AG08396 (cell line): ENCODE measurements at regions not wholly inside any gene's neighbourhood (a gene's known extent, or its start where the extent isn't known, plus 50 kb on each side); places are given as distances from the start of the nearest gene placed in this dataset.

Experiments
- DNase-seq: peaks from one replicate; pipeline ENCODE4 v3.0.0; 2012; ENCODE audit warnings: low spot score, mixed read lengths

GRCh38 chr4:141921293-141921692 lies 284.9 kb downstream of the IL15 start:
- DNase-seq = no peak

- no peak for DNase-seq
Observed at GRCh38 chr4:141922236-141922635, 285.9 kb downstream of the IL15 start.

DNA sequence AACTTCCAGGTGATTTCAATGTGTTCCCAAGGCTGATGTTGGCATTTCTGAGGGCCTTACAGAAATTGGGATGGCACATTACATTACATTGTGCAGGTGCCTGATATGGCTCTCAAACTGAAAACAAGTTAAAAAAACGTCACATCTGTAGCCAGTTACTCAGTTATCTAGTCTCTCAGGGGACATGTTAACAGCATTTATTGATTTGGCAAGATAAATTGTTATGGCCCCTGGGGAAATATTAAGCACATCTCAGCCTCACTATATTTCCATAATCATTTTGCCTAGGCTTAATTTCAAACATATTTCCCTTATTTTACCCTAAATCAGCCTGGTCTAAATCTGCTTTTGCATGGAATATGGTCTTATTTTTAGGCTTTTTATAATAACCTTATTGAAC lies 290.0 kb downstream of the IL15 start:
- DNase-seq = no peak

- DNase-seq = no peak
Observed at GRCh38 chr4:141932490-141932889, 296.1 kb downstream of the IL15 start.

GRCh38 chr4:141933978-141934377 lies 297.6 kb downstream of the IL15 start:
- no peak for DNase-seq

- no peak for DNase-seq
Observed at GRCh38 chr4:141955696-141956095, 319.3 kb downstream of the IL15 start.

DNA sequence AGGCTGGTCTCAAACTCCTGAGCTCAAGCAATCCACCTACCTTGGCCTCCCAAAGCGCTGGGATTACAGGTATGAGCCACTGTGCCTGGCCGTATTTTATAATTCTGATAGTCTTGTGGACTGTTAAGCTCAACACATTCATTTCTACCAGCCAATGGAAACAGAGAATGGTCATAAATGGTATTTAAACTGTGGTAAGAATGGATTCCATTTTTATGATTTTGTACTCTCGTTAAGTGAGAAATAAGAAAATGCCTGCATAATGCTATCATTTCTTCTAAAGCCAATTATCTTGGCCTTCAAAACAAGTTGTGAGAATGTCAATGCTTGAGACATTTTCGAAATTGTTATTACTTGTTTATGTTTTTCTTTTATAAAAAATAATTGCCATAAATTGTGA lies 321.0 kb downstream of the IL15 start:
- no peak for DNase-seq

GRCh38 chr4:141962486-141962885 lies 326.1 kb downstream of the IL15 start:
- no peak for DNase-seq

- no peak for DNase-seq
Observed at GRCh38 chr4:141971869-141972268, 335.5 kb downstream of the IL15 start.

GRCh38 chr4:141972950-141973349 lies 336.6 kb downstream of the IL15 start:
- no peak for DNase-seq
